ENCODE measurements at regions not wholly inside any gene's neighbourhood (a gene's known extent, or its start where the extent isn't known, plus 50 kb on each side); places are given as distances from the start of the nearest gene placed in this dataset.

DNA sequence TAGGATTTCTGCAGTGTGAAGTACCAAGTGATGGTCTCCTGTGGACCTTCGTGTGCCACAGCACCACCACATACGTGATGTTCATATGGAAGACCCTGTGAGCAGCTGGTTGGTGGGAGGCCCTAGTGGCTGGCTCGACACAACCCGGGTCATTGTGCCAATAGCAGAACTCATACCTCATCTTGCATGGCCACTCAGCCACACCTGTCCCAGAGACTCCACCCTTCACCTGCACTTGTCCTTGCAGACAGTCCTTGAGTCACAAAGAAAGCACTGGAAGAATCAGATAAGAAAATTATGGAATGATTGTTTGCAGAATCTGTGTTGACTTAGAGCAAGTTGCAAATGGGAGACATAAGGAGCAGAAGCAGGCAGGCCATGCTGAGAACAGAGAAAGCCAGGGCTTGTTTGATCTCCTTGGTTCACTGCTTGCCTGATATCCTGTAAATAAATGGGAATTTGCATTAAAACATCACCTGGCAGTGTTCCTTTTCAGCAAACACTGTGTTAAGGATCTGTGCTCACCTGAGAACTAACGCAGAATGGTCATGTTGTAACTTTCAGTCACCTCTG lies 307.7 kb downstream of the SIPA1L2 start:
- Histone ChIP-seq H2BK12ac (ENCODE audit: insufficient read length, low read depth, low read length) (no peak overlapping the region), H3T11ph (ENCODE audit: low read length) (no peak overlapping the region), H3K27ac (ENCODE audit: insufficient read length, low read depth, low read length) (no peak overlapping the region), H3K79me1 (ENCODE audit: insufficient read depth, low read depth, low read length, poor library complexity, severe bottlenecking) (no peaks in the 10 kb centered on the region), H4K8ac (replicated peaks; ENCODE audit: insufficient read length, low read depth, low read length) (no peak overlapping the region), H3K4me2 (ENCODE audit: insufficient read depth, insufficient read length, low read length) (no peak overlapping the region), H2AK5ac (ENCODE audit: insufficient read length, low read length) (no peak overlapping the region), H4K20me1 (ENCODE audit: control insufficient read depth, insufficient read depth, insufficient read length) (no peaks in the 10 kb centered on the region), H4K91ac (ENCODE audit: insufficient read length, low read depth, low read length) (no peak overlapping the region), H3K14ac (ENCODE audit: insufficient read depth, low read length) (no peak overlapping the region), H2BK5ac (ENCODE audit: insufficient read length, low read length) (no peak overlapping the region), H2BK120ac (ENCODE audit: low read depth, low read length, poor library complexity, severe bottlenecking) (no peak overlapping the region), H3K56ac (ENCODE audit: insufficient read length, low read depth, low read length) (no peak overlapping the region), H3K9ac (ENCODE audit: extremely low read depth, insufficient read length, low read length) (no peak overlapping the region), H2AFZ (ENCODE audit: low read length) (no peak overlapping the region), H4K5ac (ENCODE audit: insufficient read length, low read depth, low read length) (no peak overlapping the region), H3K4me1 (ENCODE audit: insufficient read depth, low read length) (0 out of 2 replicates have a peak, but pooled peaks cover 2% of the 10 kb centered on the region), H3K9me3 (ENCODE audit: control insufficient read depth, low read depth, low read length) (no peaks in the 10 kb centered on the region), H3K79me2 (ENCODE audit: insufficient read depth, low read length) (no peaks in the 10 kb centered on the region), H3K23ac (ENCODE audit: insufficient read length, low read depth, low read length) (no peak overlapping the region), H2BK20ac (ENCODE audit: low read depth, low read length, poor library complexity, severe bottlenecking) (no peak overlapping the region), H3K27me3 (ENCODE audit: insufficient read depth, low read length) (no peaks in the 10 kb centered on the region), H3K23me2 (ENCODE audit: insufficient read length, low read depth, low read length, poor library complexity, severe bottlenecking) (no peaks in the 10 kb centered on the region), H2BK15ac (ENCODE audit: low read depth, low read length) (no peak overlapping the region), H3K4ac (ENCODE audit: low read depth, low read length) (no peak overlapping the region), H3K18ac (ENCODE audit: insufficient read length, low read depth, low read length) (no peak overlapping the region)
- no peak overlapping the region for H3K27ac Mint-ChIP-seq
- H3K9me3 Mint-ChIP-seq: peaks cover 2 to 7% of the 10 kb centered on the region in 2 experiments; a peak in 1 of 5 replicates
- WGBS (ENCODE audit: extremely low coverage, insufficient read length, low lambda C conversion rate): no CpG with 5 or more reads among the region's 5 CpGs
- peaks cover 17 to 26% of the 10 kb centered on the region in 2 experiments for H3K4me1 Mint-ChIP-seq
- no peak for DNase-seq
- no peaks in the 10 kb centered on the region; the same call in 1 of the 2 replicates for H3K27me3 Mint-ChIP-seq (ENCODE audit: low read depth)
- H3K36me3 Mint-ChIP-seq (ENCODE audit: insufficient read depth in 1 of 3, low read depth in 3 of 3): peaks cover 0 to 5% (median 0%) of the 10 kb centered on the region in 3 experiments; a peak in 2 of 7 replicates
- TF ChIP-seq, protein P1, sequence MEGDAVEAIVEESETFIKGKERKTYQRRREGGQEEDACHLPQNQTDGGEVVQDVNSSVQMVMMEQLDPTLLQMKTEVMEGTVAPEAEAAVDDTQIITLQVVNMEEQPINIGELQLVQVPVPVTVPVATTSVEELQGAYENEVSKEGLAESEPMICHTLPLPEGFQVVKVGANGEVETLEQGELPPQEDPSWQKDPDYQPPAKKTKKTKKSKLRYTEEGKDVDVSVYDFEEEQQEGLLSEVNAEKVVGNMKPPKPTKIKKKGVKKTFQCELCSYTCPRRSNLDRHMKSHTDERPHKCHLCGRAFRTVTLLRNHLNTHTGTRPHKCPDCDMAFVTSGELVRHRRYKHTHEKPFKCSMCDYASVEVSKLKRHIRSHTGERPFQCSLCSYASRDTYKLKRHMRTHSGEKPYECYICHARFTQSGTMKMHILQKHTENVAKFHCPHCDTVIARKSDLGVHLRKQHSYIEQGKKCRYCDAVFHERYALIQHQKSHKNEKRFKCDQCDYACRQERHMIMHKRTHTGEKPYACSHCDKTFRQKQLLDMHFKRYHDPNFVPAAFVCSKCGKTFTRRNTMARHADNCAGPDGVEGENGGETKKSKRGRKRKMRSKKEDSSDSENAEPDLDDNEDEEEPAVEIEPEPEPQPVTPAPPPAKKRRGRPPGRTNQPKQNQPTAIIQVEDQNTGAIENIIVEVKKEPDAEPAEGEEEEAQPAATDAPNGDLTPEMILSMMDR (conservative IDR thresholded peaks at IDR 0.05): no peak
- no peak overlapping the region for H3K4me3 Mint-ChIP-seq
